ENCODE measurements at regions not wholly inside any gene's neighbourhood (a gene's known extent, or its start where the extent isn't known, plus 50 kb on each side); places are given as distances from the start of the nearest gene placed in this dataset.

DNA sequence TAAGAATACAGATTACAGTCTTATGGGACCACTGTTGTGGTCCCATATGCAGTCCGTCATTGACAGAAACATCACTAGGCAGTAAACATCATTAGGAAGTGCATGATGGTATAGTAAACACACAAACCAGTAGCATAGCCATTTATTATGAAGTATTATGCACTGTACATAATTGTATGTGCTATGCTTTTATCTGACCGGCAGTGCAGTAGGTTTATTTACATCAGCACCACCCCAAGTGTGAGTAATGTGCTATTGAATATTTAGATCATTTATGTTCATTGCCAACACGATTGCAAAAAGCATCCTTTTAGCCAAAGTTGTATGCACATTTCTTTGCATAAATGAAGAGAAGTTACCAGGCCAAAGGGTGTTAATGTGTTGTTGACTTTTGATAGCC lies 531.6 kb upstream of the TBX3 start:
- POLR2A ChIA-PET (ENCODE audit: unreplicated experiment), result no interaction called here
- Histone ChIP-seq H3K36me3 (ENCODE audit: low read depth, low read length) (no peaks in the 10 kb centered on the region), H3K79me2 (ENCODE audit: low read length) (no peaks in the 10 kb centered on the region), H3K4me1 (ENCODE audit: insufficient read depth, low read length) (no peaks in the 10 kb centered on the region), H3K9ac (ENCODE audit: low read length) (no peak overlapping the region), H3K27ac (ENCODE audit: low read length) (no peak overlapping the region), H3K9me3 (ENCODE audit: low read length) (no peaks in the 10 kb centered on the region), H3F3A (ENCODE audit: low read length, unreplicated experiment) (no peaks in the 10 kb centered on the region), H3K27me3 (ENCODE audit: low read length) (no peaks in the 10 kb centered on the region), H2AFZ (ENCODE audit: low read length) (no peak overlapping the region), H3K4me2 (ENCODE audit: low read length) (no peak overlapping the region), H3K9me2 (replicated peaks; ENCODE audit: low read length) (no peaks in the 10 kb centered on the region), H3K4me3 (ENCODE audit: low read length) (no peak overlapping the region), H4K20me1 (ENCODE audit: low read length) (no peaks in the 10 kb centered on the region)
- TF ChIP-seq CTCF (conservative IDR thresholded peaks at IDR 0.05; ENCODE audit: low read depth, low read length) (no peak), EZH2 (IDR thresholded peaks at IDR 0.05; ENCODE audit: low read length, unreplicated experiment) (no peak), EZH2phosphoT487 (IDR thresholded peaks at IDR 0.05; ENCODE audit: borderline replicate concordance, low read length) (no peak)
- ATAC-seq (no peak), DNase-seq (no peak)
- BruUV-seq (replicated peaks), result no TSS peak
- intact Hi-C loops (cut with micrococcal nuclease), result no loop called here
- CTCF ChIA-PET, result no interaction called here

DNA sequence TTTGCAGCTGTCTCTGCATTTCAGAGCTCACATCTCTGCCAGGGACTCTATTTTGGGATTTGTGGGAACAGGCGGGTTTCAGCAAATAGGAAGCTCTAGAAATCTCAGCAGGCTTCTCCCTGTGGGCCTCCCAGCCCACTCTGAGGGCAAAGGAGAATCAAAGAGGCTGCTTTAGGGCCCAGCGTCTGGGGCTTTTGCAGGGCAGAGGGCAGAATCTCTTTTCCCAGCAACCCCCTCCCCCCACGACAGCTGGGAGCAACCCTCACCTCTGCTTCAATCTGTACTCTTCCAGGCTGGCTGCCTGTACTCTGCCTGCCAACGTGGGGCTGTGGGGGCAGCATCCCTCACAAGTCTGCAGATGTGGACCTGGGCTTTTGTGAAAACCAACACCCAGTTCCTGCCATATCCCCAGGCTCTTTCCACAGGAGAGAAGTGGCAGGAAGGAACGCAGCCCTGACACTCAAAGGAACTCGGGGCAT lies 529.6 kb upstream of the TBX3 start:
- no peak overlapping the region for H3K27ac ChIP-seq (ENCODE audit: low read length)
- H3K4me2 ChIP-seq (ENCODE audit: low read length), result no peak overlapping the region
- no peaks in the 10 kb centered on the region for H3K79me2 ChIP-seq (ENCODE audit: low read length)
- CTCF ChIA-PET, result no interaction called here
- H3K4me3 ChIP-seq (ENCODE audit: low read length), result no peak overlapping the region
- no peaks in the 10 kb centered on the region for H3K27me3 ChIP-seq (ENCODE audit: low read length)
- BruUV-seq (replicated peaks), result no TSS peak
- no peak for DNase-seq
- no peaks in the 10 kb centered on the region for H3F3A ChIP-seq (ENCODE audit: low read length, unreplicated experiment)
- H3K9me2 ChIP-seq (replicated peaks; ENCODE audit: low read length), result no peaks in the 10 kb centered on the region
- H2AFZ ChIP-seq (ENCODE audit: low read length), result no peak overlapping the region
- H3K9ac ChIP-seq (ENCODE audit: low read length), result no peak overlapping the region
- TF ChIP-seq EZH2 (IDR thresholded peaks at IDR 0.05; ENCODE audit: low read length, unreplicated experiment), result no peak
- no peak for TF ChIP-seq EZH2phosphoT487 (IDR thresholded peaks at IDR 0.05; ENCODE audit: borderline replicate concordance, low read length)
- TF ChIP-seq CTCF (conservative IDR thresholded peaks at IDR 0.05; ENCODE audit: low read depth, low read length), result no peak
- no peaks in the 10 kb centered on the region for H3K9me3 ChIP-seq (ENCODE audit: low read length)
- no peaks in the 10 kb centered on the region for H3K4me1 ChIP-seq (ENCODE audit: insufficient read depth, low read length)
- no peaks in the 10 kb centered on the region for H3K36me3 ChIP-seq (ENCODE audit: low read depth, low read length)
- ATAC-seq, result no peak
- no peaks in the 10 kb centered on the region for H4K20me1 ChIP-seq (ENCODE audit: low read length)
- POLR2A ChIA-PET (ENCODE audit: unreplicated experiment), result no interaction called here
- intact Hi-C loops (cut with micrococcal nuclease), result no loop called here

DNA sequence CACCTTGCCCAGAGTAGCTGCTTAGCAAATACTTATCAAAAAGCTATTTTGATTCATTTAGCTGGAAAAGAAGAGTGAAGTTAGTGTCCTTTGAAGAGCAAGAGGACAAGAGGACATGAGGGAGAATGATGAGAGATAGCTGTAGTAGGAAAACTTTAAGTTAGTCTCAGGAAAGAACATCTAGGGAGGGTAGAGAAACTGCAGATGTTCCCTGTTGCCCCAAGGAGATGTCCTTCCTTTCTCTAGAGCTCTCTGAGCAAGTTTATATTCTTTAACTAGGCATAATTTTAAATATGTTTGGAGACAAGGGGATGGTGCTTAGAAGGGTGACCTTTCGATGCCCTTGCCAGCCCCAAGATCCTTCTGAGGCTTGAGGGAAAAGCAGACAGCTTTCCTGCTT lies 529.1 kb upstream of the TBX3 start:
- Histone ChIP-seq H3F3A (ENCODE audit: low read length, unreplicated experiment) (no peaks in the 10 kb centered on the region), H3K79me2 (ENCODE audit: low read length) (no peaks in the 10 kb centered on the region), H3K4me1 (ENCODE audit: insufficient read depth, low read length) (no peaks in the 10 kb centered on the region), H3K9me3 (ENCODE audit: low read length) (no peaks in the 10 kb centered on the region), H3K4me3 (ENCODE audit: low read length) (no peak overlapping the region), H2AFZ (ENCODE audit: low read length) (no peak overlapping the region), H3K27me3 (ENCODE audit: low read length) (no peaks in the 10 kb centered on the region), H3K9me2 (replicated peaks; ENCODE audit: low read length) (no peaks in the 10 kb centered on the region), H4K20me1 (ENCODE audit: low read length) (no peaks in the 10 kb centered on the region), H3K9ac (ENCODE audit: low read length) (no peak overlapping the region), H3K36me3 (ENCODE audit: low read depth, low read length) (no peaks in the 10 kb centered on the region), H3K27ac (ENCODE audit: low read length) (no peak overlapping the region), H3K4me2 (ENCODE audit: low read length) (no peak overlapping the region)
- ChIA-PET POLR2A (ENCODE audit: unreplicated experiment) (no interaction called here), CTCF (no interaction called here)
- no TSS peak for BruUV-seq (replicated peaks)
- DNase-seq, result no peak
- ATAC-seq, result no peak
- TF ChIP-seq EZH2phosphoT487 (IDR thresholded peaks at IDR 0.05; ENCODE audit: borderline replicate concordance, low read length), result no peak
- TF ChIP-seq EZH2 (IDR thresholded peaks at IDR 0.05; ENCODE audit: low read length, unreplicated experiment), result no peak
- no peak for TF ChIP-seq CTCF (conservative IDR thresholded peaks at IDR 0.05; ENCODE audit: low read depth, low read length)
- intact Hi-C loops (cut with micrococcal nuclease), result no loop called here
